HT1080 (cell line): ENCODE measurements at regions not wholly inside any gene's neighbourhood (a gene's known extent, or its start where the extent isn't known, plus 50 kb on each side); places are given as distances from the start of the nearest gene placed in this dataset.

Experiments
- DNase-seq: peaks from one replicate; pipeline ENCODE4 v3.0.0-alpha.2; 2015; ENCODE audit warnings: low read depth

- DNase-seq = peak; percentile 22
These were observed 53.8 kb upstream of the CORO2B start for GRCh38 chr15:68524753-68525584.

- DNase-seq = no peak
These were observed 53.0 kb upstream of the CORO2B start for GRCh38 chr15:68525815-68526214.

- DNase-seq = peak; percentile 73
These were observed 52.5 kb upstream of the CORO2B start for GRCh38 chr15:68526269-68526668.

- no peak for DNase-seq
These were observed 52.0 kb upstream of the CORO2B start for GRCh38 chr15:68526784-68527183.

- DNase-seq = peak; percentile 73
These were observed 50.0 kb upstream of the CORO2B start for GRCh38 chr15:68528626-68529290.
